ENCODE measurements at regions not wholly inside any gene's neighbourhood (a gene's known extent, or its start where the extent isn't known, plus 50 kb on each side); places are given as distances from the start of the nearest gene placed in this dataset.

DNA sequence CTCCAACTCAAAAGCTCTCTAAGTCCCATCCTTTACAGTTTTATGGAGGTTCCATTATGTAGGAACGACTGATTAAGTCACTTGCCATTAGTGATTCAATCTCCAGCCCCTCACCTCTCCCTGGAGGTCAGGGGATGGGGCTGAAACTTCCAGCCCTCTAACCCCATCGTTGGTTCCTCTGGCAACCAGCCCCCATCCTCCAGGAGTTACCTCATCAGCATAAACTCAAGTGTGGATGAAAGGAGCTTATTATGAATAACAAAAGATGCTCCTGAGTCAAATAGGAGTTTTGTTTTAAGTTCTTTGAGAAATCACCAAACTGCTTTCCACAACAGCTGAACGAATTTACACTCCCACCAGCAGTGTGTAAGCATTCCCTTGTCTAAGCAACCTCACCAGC lies 494.3 kb upstream of the AUTS2 start:
- TF ChIP-seq POLR2A (IDR thresholded peaks at IDR 0.05), result no peak
- TF ChIP-seq, protein P1, sequence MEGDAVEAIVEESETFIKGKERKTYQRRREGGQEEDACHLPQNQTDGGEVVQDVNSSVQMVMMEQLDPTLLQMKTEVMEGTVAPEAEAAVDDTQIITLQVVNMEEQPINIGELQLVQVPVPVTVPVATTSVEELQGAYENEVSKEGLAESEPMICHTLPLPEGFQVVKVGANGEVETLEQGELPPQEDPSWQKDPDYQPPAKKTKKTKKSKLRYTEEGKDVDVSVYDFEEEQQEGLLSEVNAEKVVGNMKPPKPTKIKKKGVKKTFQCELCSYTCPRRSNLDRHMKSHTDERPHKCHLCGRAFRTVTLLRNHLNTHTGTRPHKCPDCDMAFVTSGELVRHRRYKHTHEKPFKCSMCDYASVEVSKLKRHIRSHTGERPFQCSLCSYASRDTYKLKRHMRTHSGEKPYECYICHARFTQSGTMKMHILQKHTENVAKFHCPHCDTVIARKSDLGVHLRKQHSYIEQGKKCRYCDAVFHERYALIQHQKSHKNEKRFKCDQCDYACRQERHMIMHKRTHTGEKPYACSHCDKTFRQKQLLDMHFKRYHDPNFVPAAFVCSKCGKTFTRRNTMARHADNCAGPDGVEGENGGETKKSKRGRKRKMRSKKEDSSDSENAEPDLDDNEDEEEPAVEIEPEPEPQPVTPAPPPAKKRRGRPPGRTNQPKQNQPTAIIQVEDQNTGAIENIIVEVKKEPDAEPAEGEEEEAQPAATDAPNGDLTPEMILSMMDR (IDR thresholded peaks at IDR 0.05), result no peak
- no peak for TF ChIP-seq POLR2AphosphoS5 (IDR thresholded peaks at IDR 0.05)
